ENCODE measurements at regions not wholly inside any gene's neighbourhood (a gene's known extent, or its start where the extent isn't known, plus 50 kb on each side); places are given as distances from the start of the nearest gene placed in this dataset.

- no TSS peak for BruUV-seq (replicated peaks)
- no peak overlapping the region for H3K4me3 ChIP-seq (ENCODE audit: low read depth, low read length, poor library complexity, severe bottlenecking)
- no peaks in the 10 kb centered on the region for H3K36me3 ChIP-seq (ENCODE audit: insufficient read depth, low read length, poor library complexity, severe bottlenecking)
- no peak for DNase-seq (ENCODE audit: low spot score)
- POLR2A ChIA-PET (ENCODE audit: low non-redundant PET): no interaction called here
- H3K27ac ChIP-seq (ENCODE audit: low read depth, low read length, poor library complexity, severe bottlenecking): no peak overlapping the region
- no peaks in the 10 kb centered on the region for H3K27me3 ChIP-seq (replicated peaks; ENCODE audit: insufficient read depth, low read depth, low read length, poor library complexity)
- TF ChIP-seq CTCF (conservative IDR thresholded peaks at IDR 0.05; ENCODE audit: low read depth, low read length) (no peak), EZH2 (IDR thresholded peaks at IDR 0.05; ENCODE audit: borderline replicate concordance, low read depth, low read length, poor library complexity, severe bottlenecking) (no peak)
- CTCF ChIA-PET: no interaction called here
- no peaks in the 10 kb centered on the region for H3K9me3 ChIP-seq (ENCODE audit: low read depth, low read length, poor library complexity, severe bottlenecking)
- intact Hi-C loops (cut with micrococcal nuclease; ENCODE audit: unreplicated experiment): no loop called here
- H3K4me1 ChIP-seq (ENCODE audit: insufficient read depth, low read length, poor library complexity, severe bottlenecking): no peaks in the 10 kb centered on the region
Observed at GRCh38 chr6:149136273-149136912, 181.1 kb upstream of the TAB2 start.

GRCh38 chr6:149136913-149137286 is 180.6 kb upstream of the TAB2 start:
- Histone ChIP-seq H3K27ac (ENCODE audit: low read depth, low read length, poor library complexity, severe bottlenecking) (no peak overlapping the region), H3K27me3 (replicated peaks; ENCODE audit: insufficient read depth, low read depth, low read length, poor library complexity) (no peaks in the 10 kb centered on the region), H3K9me3 (ENCODE audit: low read depth, low read length, poor library complexity, severe bottlenecking) (no peaks in the 10 kb centered on the region), H3K4me3 (ENCODE audit: low read depth, low read length, poor library complexity, severe bottlenecking) (no peak overlapping the region), H3K36me3 (ENCODE audit: insufficient read depth, low read length, poor library complexity, severe bottlenecking) (no peaks in the 10 kb centered on the region), H3K4me1 (ENCODE audit: insufficient read depth, low read length, poor library complexity, severe bottlenecking) (no peaks in the 10 kb centered on the region)
- no peak for DNase-seq (ENCODE audit: low spot score)
- TF ChIP-seq CTCF (conservative IDR thresholded peaks at IDR 0.05; ENCODE audit: low read depth, low read length): no peak
- TF ChIP-seq EZH2 (IDR thresholded peaks at IDR 0.05; ENCODE audit: borderline replicate concordance, low read depth, low read length, poor library complexity, severe bottlenecking): no peak
- CTCF ChIA-PET: no interaction called here
- intact Hi-C loops (cut with micrococcal nuclease; ENCODE audit: unreplicated experiment): no loop called here
- BruUV-seq (replicated peaks): no TSS peak
- POLR2A ChIA-PET (ENCODE audit: low non-redundant PET): no interaction called here

- POLR2A ChIA-PET (ENCODE audit: low non-redundant PET): no interaction called here
- DNase-seq (ENCODE audit: low spot score): no peak
- no peak overlapping the region for H3K27ac ChIP-seq (ENCODE audit: low read depth, low read length, poor library complexity, severe bottlenecking)
- H3K36me3 ChIP-seq (ENCODE audit: insufficient read depth, low read length, poor library complexity, severe bottlenecking): no peaks in the 10 kb centered on the region
- no peaks in the 10 kb centered on the region for H3K27me3 ChIP-seq (replicated peaks; ENCODE audit: insufficient read depth, low read depth, low read length, poor library complexity)
- no peaks in the 10 kb centered on the region for H3K4me1 ChIP-seq (ENCODE audit: insufficient read depth, low read length, poor library complexity, severe bottlenecking)
- intact Hi-C loops (cut with micrococcal nuclease; ENCODE audit: unreplicated experiment): no loop called here
- no peaks in the 10 kb centered on the region for H3K9me3 ChIP-seq (ENCODE audit: low read depth, low read length, poor library complexity, severe bottlenecking)
- no peak for TF ChIP-seq EZH2 (IDR thresholded peaks at IDR 0.05; ENCODE audit: borderline replicate concordance, low read depth, low read length, poor library complexity, severe bottlenecking)
- TF ChIP-seq CTCF (conservative IDR thresholded peaks at IDR 0.05; ENCODE audit: low read depth, low read length): no peak
- H3K4me3 ChIP-seq (ENCODE audit: low read depth, low read length, poor library complexity, severe bottlenecking): no peak overlapping the region
- CTCF ChIA-PET: no interaction called here
- no TSS peak for BruUV-seq (replicated peaks)
Observed at GRCh38 chr6:149137594-149137993, 179.9 kb upstream of the TAB2 start.
